ENCODE measurements at regions not wholly inside any gene's neighbourhood (a gene's known extent, or its start where the extent isn't known, plus 50 kb on each side); places are given as distances from the start of the nearest gene placed in this dataset.

GRCh38 chr2:105473011-105473410 is 74.2 kb upstream of the FHL2 start:
- no peak overlapping the region for H3K27ac Mint-ChIP-seq
- Histone ChIP-seq H3K9ac (ENCODE audit: low read length) (no peak overlapping the region), H3K36me3 (replicated peaks in 1 of 2; ENCODE audit: control extremely low read depth in 1 of 2, control insufficient read depth in 1 of 2, extremely low read depth in 1 of 2, insufficient read depth in 2 of 2, low read length in 1 of 2) (no peaks in the 10 kb centered on the region), H3K4me2 (replicated peaks; ENCODE audit: low read depth, low read length, poor library complexity, severe bottlenecking) (no peak overlapping the region), H3K27me3 (replicated peaks in 1 of 4; ENCODE audit: control extremely low read depth in 1 of 4, control insufficient read depth in 3 of 4, insufficient read depth in 4 of 4, low read length in 3 of 4) (no peaks in the 10 kb centered on the region), H3K4me3 (ENCODE audit: control extremely low read depth in 1 of 5, extremely low read depth in 1 of 5, insufficient read depth in 1 of 5, low read depth in 2 of 5, low read length in 4 of 5) (no peak overlapping the region), H2AFZ (ENCODE audit: insufficient read depth, low read depth, low read length, poor library complexity, severe bottlenecking) (no peak overlapping the region), H4K20me1 (ENCODE audit: control insufficient read depth, insufficient read depth, low read length, poor library complexity, severe bottlenecking) (no peaks in the 10 kb centered on the region), H3K79me2 (ENCODE audit: control insufficient read depth, insufficient read depth, low read length) (no peaks in the 10 kb centered on the region), H3K9me3 (ENCODE audit: control extremely low read depth in 1 of 3, control insufficient read depth in 2 of 3, insufficient read depth in 1 of 3, low read length in 2 of 3) (no peaks in the 10 kb centered on the region), H3K4me1 (ENCODE audit: control insufficient read depth in 2 of 2, insufficient read depth in 2 of 2, low read length in 2 of 2) (no peaks in the 10 kb centered on the region), H3K27ac (ENCODE audit: low read length in 2 of 2) (no peak overlapping the region)
- 74% methylated on average over 4 of the region's 5 CpGs for WGBS (ENCODE audit: insufficient coverage)
- ChIA-PET POLR2A (no interaction called here), CTCF (no interaction called here)
- H3K4me3 Mint-ChIP-seq = no peak overlapping the region
- ATAC-seq (ENCODE audit: low read depth) (no peak), DNase-seq (no peak)
- no peaks in the 10 kb centered on the region for H3K9me3 Mint-ChIP-seq (ENCODE audit: insufficient read depth)
- TF ChIP-seq, protein P1, sequence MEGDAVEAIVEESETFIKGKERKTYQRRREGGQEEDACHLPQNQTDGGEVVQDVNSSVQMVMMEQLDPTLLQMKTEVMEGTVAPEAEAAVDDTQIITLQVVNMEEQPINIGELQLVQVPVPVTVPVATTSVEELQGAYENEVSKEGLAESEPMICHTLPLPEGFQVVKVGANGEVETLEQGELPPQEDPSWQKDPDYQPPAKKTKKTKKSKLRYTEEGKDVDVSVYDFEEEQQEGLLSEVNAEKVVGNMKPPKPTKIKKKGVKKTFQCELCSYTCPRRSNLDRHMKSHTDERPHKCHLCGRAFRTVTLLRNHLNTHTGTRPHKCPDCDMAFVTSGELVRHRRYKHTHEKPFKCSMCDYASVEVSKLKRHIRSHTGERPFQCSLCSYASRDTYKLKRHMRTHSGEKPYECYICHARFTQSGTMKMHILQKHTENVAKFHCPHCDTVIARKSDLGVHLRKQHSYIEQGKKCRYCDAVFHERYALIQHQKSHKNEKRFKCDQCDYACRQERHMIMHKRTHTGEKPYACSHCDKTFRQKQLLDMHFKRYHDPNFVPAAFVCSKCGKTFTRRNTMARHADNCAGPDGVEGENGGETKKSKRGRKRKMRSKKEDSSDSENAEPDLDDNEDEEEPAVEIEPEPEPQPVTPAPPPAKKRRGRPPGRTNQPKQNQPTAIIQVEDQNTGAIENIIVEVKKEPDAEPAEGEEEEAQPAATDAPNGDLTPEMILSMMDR (IDR thresholded peaks at IDR 0.05) = no peak
- TF ChIP-seq EZH2 (IDR thresholded peaks at IDR 0.05; ENCODE audit: borderline replicate concordance, insufficient read depth, low read depth, low read length, poor library complexity, severe bottlenecking) = no peak
- intact Hi-C loops (cut with micrococcal nuclease) = no loop called here
- peaks cover 23% of the 10 kb centered on the region for H3K27me3 Mint-ChIP-seq
- H3K4me1 Mint-ChIP-seq = no peaks in the 10 kb centered on the region

- Histone ChIP-seq H3K9me3 (ENCODE audit: control extremely low read depth in 1 of 3, control insufficient read depth in 2 of 3, insufficient read depth in 1 of 3, low read length in 2 of 3) (no peaks in the 10 kb centered on the region), H4K20me1 (ENCODE audit: control insufficient read depth, insufficient read depth, low read length, poor library complexity, severe bottlenecking) (no peaks in the 10 kb centered on the region), H3K4me3 (ENCODE audit: control extremely low read depth in 1 of 5, extremely low read depth in 1 of 5, insufficient read depth in 1 of 5, low read depth in 2 of 5, low read length in 4 of 5) (no peak overlapping the region), H3K36me3 (replicated peaks in 1 of 2; ENCODE audit: control extremely low read depth in 1 of 2, control insufficient read depth in 1 of 2, extremely low read depth in 1 of 2, insufficient read depth in 2 of 2, low read length in 1 of 2) (no peaks in the 10 kb centered on the region), H3K4me1 (ENCODE audit: control insufficient read depth in 2 of 2, insufficient read depth in 2 of 2, low read length in 2 of 2) (no peaks in the 10 kb centered on the region), H3K79me2 (ENCODE audit: control insufficient read depth, insufficient read depth, low read length) (no peaks in the 10 kb centered on the region), H3K27me3 (replicated peaks in 1 of 4; ENCODE audit: control extremely low read depth in 1 of 4, control insufficient read depth in 3 of 4, insufficient read depth in 4 of 4, low read length in 3 of 4) (peaks cover 0 to 4% (median 0%) of the 10 kb centered on the region in 4 experiments), H3K9ac (ENCODE audit: low read length) (no peak overlapping the region), H3K27ac (ENCODE audit: low read length in 2 of 2) (no peak overlapping the region), H2AFZ (ENCODE audit: insufficient read depth, low read depth, low read length, poor library complexity, severe bottlenecking) (no peak overlapping the region), H3K4me2 (replicated peaks; ENCODE audit: low read depth, low read length, poor library complexity, severe bottlenecking) (no peak overlapping the region)
- DNase-seq (no peak), ATAC-seq (ENCODE audit: low read depth) (no peak)
- TF ChIP-seq, protein P1 (IDR thresholded peaks at IDR 0.05) = no peak
- no peak for TF ChIP-seq EZH2 (IDR thresholded peaks at IDR 0.05; ENCODE audit: borderline replicate concordance, insufficient read depth, low read depth, low read length, poor library complexity, severe bottlenecking)
- Mint-ChIP-seq H3K27me3 (peaks cover 27% of the 10 kb centered on the region), H3K27ac (no peak overlapping the region), H3K9me3 (ENCODE audit: insufficient read depth) (no peaks in the 10 kb centered on the region), H3K4me3 (no peak overlapping the region), H3K4me1 (no peaks in the 10 kb centered on the region)
- POLR2A ChIA-PET = no interaction called here
- intact Hi-C loops (cut with micrococcal nuclease) = no loop called here
- 11% methylated on average over 5 of the region's 5 CpGs for WGBS (ENCODE audit: insufficient coverage)
- CTCF ChIA-PET = interaction anchor here (0.9 kb wide), 1 partner anchor 20 kb away, joined by 3 read pairs; no protein-coding TSS in a partner anchor
Observed at GRCh38 chr2:105470979-105471378, 72.1 kb upstream of the FHL2 start.
